DMS53 treated with DMSO at 0.1 percent for 48 hours (cell line): ENCODE measurements at regions not wholly inside any gene's neighbourhood (a gene's known extent, or its start where the extent isn't known, plus 50 kb on each side); places are given as distances from the start of the nearest gene placed in this dataset.
"Not testable (repeated sequence)": the region's sequence is repeated elsewhere in the genome, so short reads cannot be mapped to it uniquely, and the experiment has no call there.

Experiments used
- DNase-seq: peaks from one replicate; lab custom pipeline; 2025; ENCODE audit not compliant: unreplicated experiment; lab: John Stamatoyannopoulos, UW

- no peak for DNase-seq
Measured at GRCh38 chrX:115966920-115967319, 203.6 kb upstream of the AGTR2 start.

GRCh38 chrX:115968436-115969252 is 201.9 kb upstream of the AGTR2 start:
- no peak for DNase-seq

- no peak for DNase-seq
Measured at GRCh38 chrX:115970718-115971117, 199.8 kb upstream of the AGTR2 start.

DNA sequence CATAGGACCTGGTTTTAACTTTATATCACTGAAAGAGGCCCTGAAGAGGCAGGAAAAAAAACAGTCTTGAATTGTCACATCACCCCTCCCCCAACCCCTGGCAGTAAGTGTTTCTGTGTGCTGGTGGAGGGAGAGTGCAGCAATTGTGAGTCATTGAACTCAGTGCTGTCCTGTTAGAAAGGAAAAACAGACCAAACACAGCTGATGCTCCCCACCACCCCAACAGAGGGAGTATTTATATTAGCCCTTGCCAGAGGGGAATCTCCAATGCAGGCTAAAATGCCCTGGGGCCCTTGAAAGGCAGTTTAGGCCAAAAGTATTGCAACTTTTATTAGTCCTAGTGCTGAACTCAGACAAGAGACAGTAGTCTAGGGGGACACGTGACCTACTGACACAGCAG is 197.8 kb upstream of the AGTR2 start:
- DNase-seq = no peak

- DNase-seq = no peak
Measured at GRCh38 chrX:115978068-115978467, 192.5 kb upstream of the AGTR2 start.

- not testable (repeated sequence) for DNase-seq
Measured at GRCh38 chrX:115983148-115983547, 187.4 kb upstream of the AGTR2 start.

DNA sequence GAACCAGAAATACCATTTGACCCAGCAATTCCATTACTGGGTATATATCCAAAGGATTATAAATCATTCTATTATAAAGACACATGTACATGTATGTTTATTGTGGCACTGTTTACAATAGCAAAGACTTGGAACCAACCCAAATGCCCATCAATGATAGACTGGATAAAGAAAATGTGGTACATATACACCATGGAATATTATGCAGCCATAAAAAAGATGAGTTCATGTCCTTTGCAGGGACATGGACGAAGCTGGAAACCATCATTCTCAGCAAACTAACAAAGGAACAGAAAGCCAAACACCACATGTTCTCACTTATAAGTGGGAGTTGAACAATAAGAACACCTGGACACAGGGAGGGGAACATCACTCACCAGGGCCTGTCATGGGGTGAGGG is 183.1 kb upstream of the AGTR2 start:
- DNase-seq = not testable (repeated sequence)

GRCh38 chrX:115988825-115989224 is 181.7 kb upstream of the AGTR2 start:
- DNase-seq = no peak

DNA sequence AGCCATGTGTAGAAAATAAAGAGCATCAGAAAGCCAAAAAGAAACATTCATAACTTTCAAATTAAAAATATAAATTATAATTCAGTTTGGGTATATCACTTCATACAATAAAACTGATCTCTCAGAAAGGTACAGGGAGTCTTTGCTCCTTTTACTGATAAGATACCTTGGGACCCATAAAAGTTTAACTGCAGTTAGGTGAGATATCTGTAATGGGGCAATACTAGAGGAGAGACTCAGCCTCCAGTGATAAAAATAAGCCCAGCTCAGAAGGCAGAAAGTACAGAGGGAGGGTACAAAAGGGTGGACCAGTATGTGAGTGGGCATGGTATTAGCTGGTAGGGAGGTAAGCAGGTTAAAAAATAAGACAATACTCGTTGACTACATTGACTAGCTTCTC is 180.9 kb upstream of the AGTR2 start:
- DNase-seq = no peak

DNA sequence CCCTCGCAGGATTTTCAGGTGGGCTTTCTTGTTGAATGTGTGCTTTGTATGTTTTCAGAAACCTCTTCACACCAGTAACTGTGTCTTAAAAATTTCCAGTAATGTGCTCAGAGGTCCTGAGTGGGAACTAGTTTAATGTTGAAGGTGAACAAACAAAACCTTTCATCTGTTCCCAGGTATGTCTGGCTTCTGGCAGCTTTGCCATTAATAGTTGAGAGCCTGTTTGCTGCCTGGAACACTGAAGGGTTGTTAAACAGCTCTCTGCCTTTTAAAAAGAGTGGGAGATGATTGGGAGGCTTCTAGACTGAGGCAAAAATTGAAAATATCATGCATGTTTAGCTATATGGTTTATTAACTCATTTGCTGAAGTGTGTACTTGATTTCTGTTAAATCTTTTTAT is 161.2 kb upstream of the AGTR2 start:
- no peak for DNase-seq

- no peak for DNase-seq
Measured at GRCh38 chrX:116009861-116010710, 160.5 kb upstream of the AGTR2 start.

- no peak for DNase-seq
Measured at GRCh38 chrX:116010939-116011338, 159.6 kb upstream of the AGTR2 start.

DNA sequence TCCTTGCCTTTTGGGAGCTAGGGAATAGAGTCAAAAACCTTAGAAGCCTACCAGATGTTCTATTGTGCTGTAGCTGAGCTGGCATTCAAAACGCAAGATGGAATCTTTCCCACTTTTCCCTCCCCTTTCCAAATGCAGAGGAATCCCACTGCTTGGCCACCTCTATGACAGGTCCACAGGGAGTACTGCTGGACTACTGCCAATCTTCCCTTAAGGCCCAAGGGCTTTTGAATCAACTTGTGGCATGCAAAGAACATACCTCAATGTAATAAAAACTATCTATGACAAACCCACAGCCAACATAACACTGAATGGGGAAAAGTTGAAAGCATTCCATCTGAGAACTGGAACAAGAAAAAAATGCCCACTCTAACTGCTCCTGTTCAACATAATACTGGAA is 139.2 kb upstream of the AGTR2 start:
- no peak for DNase-seq
